ENCODE measurements at regions not wholly inside any gene's neighbourhood (a gene's known extent, or its start where the extent isn't known, plus 50 kb on each side); places are given as distances from the start of the nearest gene placed in this dataset.

DNA sequence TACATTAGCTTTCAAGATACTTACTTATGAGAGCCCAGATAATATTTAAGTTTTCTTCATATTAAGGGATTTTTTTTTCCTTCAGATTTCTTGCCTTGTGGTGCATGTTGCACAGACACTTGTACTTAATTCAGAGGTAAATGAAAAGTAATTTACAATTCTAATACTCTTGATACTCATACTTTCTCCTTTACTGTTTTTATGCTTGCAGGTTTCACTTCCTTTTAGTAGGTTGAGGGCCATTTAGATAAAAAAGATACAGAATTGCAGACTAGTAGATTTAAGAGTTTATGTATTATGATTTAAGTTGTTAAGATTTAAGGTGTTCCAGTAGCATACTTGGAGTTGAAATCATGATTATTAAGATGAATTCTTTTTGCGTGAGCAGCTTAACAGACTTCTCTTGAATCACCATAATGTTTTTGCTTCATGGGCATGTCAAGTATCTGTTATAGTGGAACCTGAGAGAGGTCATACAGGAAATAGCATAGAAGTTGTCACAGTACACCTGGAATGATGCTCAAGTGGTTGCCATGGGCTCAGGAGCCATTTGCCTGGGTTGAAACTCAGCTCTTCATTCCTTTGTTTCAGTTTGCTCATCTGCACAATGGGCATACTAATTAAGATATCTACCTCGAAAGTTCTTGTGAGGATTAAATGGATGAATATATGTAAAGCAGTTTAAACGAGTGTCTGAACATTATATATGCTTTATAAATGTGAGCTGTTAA, 174.8 kb upstream of the PRPS1L1 start:
- DNase-seq = peak; percentile 56

DNA sequence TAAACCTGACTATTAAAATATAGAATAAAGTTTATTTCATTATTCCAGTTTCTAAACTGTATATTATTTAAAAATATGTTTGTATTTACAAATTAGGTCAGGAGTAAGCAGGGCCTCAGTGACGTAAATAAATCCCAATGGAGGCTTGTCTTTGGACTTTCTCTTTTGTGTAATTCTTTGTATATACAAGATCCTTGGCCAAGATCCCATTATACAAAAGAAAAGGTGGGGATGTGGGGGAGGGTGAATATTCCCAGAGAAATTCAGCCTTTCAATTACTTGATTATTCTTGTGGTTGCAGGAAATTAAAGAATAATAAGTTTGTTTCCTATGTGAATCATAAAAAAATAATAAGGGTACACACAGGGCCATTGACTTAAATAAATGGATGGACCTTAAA, 178.7 kb upstream of the PRPS1L1 start:
- no peak for DNase-seq

DNA sequence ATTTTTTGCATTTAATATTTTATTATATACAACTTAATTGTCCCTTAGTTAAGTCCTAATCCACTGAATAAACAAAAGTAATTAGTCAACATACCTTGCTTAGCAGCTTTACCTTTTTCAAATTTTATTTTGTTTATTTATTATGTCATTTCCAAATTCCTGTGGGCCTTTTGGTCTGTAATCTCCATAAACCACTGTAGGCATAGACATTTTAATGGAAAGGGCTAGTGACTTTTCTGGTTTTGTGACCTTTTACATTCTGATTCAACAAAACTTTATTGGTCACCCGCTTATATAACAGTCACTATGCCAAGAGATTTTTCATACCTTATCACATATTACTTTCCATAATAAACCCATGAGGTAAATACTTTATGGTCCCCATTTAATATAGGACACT, 181.3 kb upstream of the PRPS1L1 start:
- DNase-seq = no peak

DNA sequence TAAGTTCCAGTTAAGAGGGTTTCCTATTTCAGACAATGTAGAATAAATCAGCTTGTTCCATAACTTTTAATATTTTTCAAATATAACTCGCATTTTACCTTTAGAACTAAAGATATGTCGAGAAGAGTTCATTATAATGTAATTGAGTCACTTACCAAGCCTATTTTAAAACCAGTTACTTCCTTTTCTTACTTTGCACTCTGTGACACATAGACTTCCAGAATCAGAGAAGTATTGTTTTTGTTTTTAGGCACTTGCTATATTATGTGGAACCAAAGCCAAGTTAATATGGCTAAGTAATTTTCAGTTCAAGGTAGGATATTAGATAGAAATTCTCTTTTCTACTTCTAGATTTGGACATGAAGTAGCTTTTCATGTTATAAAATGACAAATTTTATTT, 182.7 kb upstream of the PRPS1L1 start:
- no peak for DNase-seq

DNA sequence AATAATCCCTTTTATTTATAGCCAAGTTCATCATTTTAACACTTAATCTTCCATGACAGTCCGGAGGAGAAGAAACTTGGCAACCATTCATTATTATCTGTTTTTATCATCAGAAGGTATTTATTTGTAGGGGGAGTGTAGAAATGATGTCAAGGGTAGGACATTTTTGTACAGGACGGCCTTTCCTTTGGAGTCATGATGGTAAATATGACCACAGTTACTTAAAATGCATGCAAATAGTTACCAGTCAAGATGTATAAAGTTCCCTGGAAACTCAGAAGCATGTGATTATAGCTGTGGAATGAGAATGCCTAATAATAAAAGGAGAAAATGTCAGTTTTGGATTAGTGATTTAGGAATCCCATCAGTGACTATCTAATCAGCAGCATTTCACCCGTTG, 183.1 kb upstream of the PRPS1L1 start:
- no peak for DNase-seq

DNA sequence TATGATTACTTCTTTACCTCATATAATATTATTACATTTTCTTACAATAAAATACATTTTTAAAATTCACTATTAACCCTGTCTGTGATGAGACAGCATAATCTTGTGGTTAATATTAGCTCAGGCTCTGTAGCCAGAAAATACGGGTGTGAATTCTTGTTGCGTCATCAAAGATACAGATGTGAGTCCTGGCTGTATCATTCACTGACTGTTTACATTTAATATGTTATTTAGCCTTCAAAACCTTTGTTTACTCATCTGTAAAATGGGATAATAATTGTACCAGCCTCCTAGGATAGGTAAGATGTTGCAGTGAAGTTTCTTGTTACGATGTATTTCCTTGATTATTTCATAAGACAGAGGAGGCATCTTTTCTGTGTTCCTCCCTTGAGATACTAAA, 184.7 kb upstream of the PRPS1L1 start:
- peak; percentile 32 for DNase-seq

DNA sequence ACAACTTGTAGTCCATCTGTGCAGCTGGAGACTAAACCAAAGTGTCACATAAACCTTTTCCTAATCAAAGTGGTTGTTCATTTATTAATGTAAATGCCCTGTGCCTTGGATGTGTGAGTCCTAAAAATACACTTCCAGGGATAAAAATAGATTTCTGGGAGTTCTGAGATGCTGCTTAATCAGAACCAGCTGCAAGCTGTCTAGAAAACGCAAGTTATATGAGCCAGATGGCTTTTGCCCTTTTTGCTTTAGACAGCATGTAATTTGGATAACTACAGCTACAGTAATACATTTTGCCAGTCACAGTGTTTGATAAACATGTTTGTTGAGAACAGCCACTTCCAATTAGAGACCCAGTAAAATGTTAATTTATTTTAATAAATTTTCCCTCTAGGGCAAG, 185.1 kb upstream of the PRPS1L1 start:
- DNase-seq = peak; percentile 12

DNA sequence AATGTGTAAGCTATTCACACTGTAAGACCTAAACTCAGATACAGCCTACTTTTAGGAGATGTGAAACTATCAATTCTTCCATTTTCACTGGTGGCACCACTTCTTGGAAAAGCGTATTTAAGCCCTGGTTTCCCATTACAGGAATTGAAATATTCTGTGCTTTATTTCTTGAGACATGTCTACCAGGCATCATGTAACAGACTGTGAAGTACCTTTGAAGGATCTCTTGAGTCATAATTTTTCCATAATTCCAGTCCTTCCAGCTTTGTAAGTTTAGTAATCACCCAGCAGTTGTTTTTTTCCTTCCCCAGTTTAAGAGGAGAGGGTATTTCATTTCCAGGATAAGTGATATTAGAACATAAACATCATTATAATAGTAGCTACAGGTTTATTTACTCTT, 186.0 kb upstream of the PRPS1L1 start:
- no peak for DNase-seq

DNA sequence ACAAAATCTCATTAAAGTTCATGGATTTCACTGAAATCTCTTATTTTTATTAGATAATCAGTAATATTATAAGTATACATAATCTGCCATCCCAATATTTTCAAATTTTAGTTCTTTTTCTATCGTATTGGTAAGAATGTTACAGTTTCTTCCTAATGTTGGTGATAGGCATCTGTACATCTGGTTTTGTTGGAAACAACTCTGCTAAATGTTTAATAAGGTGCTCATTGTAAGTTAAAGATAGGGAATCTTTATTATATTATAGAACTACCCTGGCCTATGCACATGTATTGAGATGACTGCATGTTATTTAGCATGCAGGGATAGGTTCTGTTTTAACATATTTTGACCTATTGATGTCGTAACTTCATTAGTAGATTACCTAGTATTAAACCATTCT, 188.6 kb upstream of the PRPS1L1 start:
- no peak for DNase-seq

DNA sequence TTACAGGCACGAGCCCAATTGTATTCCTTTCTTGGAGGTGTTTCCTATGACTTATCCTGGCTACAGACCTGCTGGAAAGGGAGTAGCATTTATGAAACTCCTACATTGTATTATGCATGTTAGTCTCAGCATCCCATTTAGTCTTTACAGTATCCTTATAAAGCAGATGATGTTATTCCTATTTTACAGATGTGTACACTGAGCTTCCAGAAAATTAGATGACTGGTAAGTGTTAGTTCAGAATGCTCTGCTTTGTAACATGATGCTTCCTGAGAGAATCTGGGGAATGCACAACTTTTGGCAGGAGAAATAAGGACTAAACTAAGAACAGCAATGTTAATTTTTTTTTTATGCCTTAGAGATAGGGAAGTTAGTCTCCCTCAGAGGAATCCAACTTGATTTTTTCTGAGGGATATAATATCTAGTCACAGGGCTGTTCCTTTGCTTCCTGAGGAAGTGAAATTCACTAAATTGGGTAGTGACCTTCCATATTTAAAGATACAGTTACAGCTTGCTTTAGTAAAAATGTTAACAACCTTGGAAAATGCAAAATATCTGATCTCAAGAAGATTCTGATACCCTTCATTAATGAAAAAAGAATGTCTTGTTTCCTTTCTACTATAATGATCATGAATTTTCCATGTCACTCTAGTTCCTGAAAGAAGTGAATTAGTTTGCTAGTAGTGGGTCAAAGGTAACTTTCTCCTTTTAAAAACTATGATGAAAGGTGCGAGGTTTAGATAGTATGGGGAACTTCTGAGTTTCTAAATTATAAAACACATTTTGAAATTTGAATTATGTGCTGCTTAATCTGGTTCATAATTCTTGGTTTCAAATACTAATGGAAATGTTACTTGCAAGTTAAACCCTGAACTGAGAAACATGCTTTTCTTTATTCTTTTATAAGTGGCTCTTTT, 194.0 kb upstream of the PRPS1L1 start:
- no peak for DNase-seq

DNA sequence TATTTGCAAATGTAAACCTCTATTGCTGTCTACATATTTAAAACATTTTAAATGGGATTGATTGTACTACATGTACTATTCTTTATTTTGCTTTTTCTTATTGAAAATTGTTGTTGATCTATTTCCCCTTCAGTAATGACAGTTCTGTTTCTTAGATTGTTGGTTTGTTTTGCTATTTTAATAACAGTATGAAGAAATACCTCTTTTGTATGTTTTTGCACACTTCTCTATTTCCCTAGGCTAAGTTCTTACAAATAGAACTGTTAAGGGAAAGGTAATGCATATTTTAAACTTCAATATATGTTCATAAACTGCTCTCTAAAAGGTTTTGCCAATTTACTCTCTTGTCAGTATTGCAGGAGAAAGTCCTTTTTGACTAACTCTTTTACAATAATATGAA, 195.0 kb upstream of the PRPS1L1 start:
- no peak for DNase-seq

DNA sequence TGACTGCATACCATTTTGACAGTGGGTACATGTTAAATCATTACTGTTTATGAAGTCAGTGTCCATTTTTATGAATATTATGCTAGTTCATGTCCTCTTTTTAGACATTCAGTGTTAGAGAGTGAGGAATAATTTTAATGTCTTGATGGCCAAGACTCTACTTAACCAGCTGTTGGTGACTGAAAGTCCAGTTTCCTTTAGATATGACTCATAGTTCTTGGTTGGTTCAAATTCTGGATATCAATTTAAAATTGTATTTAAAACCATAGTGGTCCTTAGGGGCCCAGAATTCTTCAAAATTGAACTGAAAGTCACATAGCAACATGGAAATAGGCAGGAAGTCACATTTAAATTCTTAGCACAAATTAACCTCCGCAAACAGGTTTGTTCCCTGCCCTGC, 196.5 kb upstream of the PRPS1L1 start:
- no peak for DNase-seq

DNA sequence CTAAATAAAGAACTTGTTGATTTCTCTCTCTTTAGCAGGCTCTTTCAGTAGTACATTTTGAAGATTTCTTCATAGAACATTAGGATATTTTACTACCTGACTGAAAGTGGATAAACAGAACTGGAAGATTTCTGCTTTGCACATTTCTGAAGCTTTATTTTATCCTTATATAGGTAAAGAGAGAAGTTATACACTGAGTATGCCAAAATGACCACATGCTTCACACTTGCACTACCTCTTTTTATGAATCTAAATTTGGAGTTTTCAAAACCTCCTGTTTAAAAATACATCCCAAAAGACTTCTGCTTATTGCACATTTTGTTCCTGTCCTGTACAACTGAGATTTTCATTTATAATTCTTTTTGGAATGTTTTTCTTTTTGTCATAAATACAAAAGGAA, 197.4 kb upstream of the PRPS1L1 start:
- no peak for DNase-seq

DNA sequence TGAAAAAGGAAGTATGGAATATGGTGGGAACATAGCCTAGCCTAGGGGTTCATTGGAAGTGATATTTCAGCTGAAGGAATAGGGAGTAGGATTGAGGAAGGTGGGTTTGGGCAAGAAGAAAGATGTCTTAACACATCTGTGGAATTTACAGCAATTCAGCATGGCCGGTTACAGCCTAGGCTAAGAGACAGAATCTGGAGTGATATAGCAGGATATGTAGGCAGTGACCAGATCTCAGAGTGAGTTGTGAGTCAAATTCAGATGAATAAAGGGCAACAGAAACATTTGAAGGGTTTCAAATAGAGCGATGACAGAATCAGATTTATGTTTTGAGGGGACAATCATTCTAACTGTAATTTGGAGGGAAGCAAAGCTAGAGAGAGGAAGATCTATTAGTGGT, 199.0 kb upstream of the PRPS1L1 start:
- DNase-seq = no peak

DNA sequence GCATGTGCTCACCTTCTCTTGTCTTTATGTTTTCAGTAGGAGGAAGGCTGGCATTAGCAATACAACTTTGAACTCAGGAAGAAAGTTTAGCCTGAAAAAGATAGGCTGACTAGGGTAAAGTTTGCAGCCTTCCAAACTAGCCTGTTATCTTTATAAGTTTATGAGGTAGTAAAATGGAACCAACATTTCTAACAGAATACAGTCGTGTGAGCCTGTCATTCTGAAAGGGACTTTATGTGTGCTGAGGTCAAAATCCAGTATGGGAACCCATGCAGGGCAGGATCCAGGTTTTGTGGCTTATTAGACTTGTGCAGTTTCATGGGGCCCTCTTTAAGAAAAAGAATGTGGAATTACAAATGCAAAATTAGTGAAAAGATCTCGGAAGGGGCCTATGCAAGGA, 201.0 kb upstream of the PRPS1L1 start:
- DNase-seq = no peak

DNA sequence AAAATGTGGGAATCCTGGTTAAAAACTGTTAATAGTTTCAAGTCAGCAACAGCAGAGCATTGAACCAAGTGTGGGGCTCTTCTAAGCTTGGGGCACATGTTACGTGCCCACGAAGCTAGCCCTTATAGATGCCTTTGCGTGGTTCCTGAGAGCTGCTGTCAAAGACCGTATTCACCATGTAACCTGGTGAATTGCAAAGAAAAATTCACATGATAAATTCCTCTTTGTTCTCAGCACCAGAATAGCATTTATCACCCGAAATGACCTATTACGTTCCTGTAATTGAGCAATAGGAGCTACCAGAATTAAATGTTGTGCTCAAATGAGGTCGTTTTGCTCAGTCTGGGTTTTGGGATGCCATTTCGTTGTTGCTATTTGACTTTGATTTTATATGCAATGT, 202.6 kb upstream of the PRPS1L1 start:
- DNase-seq = no peak

DNA sequence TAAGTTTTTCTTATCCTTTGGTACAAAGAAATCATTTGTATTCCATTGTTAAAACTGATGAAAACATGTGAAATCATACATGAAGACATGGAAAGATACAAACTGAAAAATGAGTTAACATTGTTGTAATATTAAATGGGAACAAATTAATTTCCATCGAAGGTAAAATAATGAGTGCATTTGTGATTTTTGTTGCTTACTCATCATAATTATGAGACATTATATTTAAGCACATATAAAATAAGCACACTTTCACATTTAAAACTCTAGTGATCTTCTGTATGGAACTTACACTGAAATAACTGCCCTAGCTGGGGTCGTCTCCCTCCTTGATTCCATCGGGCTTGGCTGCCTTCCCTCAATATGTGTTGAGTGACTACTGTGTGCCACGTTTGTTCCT, 204.2 kb upstream of the PRPS1L1 start:
- no peak for DNase-seq

DNA sequence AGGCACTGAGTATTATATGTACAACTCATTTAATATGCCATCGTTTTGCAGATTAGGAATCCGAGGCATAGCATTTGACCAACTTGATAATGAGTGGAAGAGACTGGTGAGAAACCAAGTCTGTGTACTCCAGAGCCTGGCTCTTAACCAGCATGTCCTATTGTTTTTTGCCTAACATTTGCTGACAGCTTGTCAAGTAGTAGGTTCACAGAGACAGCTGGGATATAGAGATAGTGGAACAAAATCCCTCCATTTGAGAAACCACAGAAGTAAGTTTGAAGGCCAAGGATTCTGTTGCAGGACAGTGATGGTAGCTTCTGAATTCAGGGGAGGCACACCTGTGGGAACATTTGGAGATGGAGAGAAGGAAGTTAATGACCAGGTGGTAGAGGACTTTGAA, 206.9 kb upstream of the PRPS1L1 start:
- no peak for DNase-seq

DNA sequence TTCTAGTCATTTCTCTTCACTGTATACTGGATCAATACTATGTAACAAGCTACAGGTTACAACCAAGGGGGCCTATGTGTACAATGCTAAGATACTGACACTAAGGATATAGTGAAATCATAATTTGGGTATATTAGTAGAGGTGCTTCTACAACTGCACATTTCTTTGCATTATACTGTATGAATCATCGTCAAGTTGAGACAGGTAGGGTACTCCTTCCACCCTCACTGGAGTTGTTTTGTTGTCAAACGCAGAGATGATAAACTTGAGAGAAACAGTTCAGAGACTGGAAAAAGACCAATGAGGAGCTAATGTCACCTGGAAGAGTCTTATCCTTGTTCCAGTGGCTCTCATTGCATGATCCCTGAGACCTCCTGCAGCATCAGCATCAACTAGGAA, 208.2 kb upstream of the PRPS1L1 start:
- DNase-seq = no peak

DNA sequence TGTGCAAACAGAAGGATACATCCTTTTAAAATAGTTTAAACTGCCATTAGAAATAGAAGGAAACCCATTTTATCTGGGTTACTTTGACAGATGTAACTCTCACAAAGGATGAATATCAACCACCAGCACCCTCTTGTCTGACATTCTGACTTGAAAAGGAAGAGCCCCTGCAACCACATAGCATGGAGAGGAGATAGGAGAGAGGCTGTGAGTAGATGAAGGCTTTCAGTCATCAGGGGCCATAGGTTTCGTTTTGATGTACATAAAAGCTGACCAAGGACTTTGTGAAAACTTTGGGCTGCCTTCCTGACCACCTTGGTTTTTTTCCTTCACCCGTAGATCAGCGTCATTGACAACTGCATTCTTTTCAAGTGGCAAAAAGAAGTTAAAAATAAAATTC, 211.6 kb upstream of the PRPS1L1 start:
- DNase-seq = peak; percentile 6

DNA sequence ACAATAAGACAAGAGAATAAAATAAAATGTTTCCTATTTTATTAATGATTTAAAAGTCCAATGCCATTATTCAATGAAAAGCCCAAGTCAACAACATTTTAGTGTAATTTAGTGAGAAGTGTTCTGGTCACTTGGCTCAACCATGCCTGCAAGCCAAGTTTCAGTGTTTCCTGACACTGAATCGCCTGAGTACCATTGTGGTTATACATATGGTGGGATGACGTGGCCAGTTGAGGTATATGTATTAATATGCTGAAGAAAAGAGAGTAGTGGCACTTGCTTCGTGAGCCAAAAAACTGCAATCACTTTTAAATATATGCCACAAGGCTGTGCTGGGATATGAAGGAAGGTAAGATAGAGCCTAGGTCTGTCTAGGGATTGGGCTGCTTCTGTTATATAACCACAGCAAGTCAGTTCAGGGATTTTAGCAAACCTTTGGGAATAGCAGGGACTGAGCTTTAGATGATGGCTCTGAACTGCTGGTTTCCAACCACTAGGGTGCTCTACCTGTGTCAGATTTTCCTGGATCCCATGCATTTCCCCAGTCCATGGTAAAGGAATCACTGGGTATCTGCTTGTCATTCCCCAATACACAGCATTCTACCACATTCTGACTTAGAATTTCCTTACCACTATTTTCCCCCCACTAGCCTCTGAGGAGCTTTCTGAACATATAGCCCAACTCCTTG, 214.0 kb upstream of the PRPS1L1 start:
- no peak for DNase-seq

DNA sequence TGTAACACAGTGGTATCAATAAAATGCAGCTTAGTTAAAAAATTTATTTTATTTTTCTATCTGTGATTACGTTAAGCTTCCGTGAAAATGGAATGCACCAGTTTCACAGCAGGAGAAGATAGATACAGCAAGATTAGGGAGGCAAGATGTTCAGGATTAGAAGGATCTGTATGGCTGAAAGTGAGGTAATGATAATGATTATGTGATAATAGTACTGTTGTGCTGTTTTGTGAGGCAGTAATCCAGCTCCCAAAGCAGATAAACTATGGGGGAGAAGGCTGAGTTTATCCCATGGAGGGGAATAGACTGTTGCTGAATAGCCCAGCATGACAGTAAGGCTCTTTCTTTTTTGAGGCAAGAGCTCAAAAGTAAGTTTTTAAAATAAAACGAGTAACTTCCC, 216.1 kb upstream of the PRPS1L1 start:
- no peak for DNase-seq

DNA sequence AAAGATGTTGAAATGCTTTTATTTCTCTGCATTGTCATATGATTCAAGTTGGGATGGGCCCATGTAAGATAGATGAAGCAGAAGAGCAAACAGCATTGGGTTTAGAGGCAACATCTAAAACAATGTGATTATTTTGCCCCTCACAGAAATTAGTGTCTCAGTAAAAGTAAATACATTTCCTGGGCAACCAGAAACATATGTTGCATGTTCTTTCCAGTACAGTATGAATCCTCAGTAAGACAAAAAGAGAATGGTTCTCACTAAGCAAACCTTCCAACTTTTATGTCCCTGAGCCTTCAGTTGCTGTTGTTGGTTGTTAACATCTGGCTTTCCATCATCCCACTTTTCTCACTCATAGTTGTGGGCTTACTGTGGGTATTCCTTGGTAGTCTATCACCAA, 222.5 kb upstream of the PRPS1L1 start:
- DNase-seq = no peak

DNA sequence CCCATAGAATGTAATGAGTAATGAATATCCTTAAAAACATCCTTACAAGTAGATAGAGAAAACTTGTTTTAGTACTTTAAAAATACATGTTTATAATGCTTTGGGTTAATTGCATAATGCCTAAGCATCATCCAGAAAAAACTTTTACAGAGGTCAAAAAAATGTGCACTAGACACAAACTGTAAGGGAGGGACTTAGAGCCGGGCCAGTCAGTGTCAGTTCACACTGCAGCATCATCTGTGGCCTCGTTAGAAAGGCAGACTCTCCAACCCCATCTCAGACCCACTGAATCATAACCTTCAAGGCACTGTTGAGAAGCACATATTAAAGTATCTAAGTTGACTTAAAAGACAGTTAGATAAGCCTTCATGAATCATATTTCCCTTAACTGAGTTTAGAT, 230.1 kb upstream of the PRPS1L1 start:
- DNase-seq = no peak
